Sciatic nerve (tissue), 2 donors: ENCODE measurements at regions not wholly inside any gene's neighbourhood (a gene's known extent, or its start where the extent isn't known, plus 50 kb on each side); places are given as distances from the start of the nearest gene placed in this dataset.

ENCODE experiments used
- ATAC-seq: fragments of 200-7000 bp; cut with Tn5 transposase; one replicate; pipeline ENCODE4 v1.9.1; 2020; ENCODE audit warnings: mild to moderate bottlenecking, moderate library complexity
- DNase-seq: peaks from one replicate; pipeline ENCODE4 v3.0.0-alpha.2; 2020; ENCODE audit warnings: low spot score
- intact Hi-C: fragments of 100-400 bp; cut with DNase I; formaldehyde crosslinking; loops from one replicate; pipeline ENCODE4 v1.14.2; 2022
- donor health status: DM: no; HTN: no; CAD: no.
- donor health status: DM: no; HTN: no; CAD: no.

- intact Hi-C loops, result no loop called here
- DNase-seq (no peak), ATAC-seq (no peak)
Observed at GRCh38 chr2:172226244-172227061, 123.8 kb upstream of the DLX2 start.

- ATAC-seq (no peak), DNase-seq (no peak)
- intact Hi-C loops, result no loop called here
Observed at GRCh38 chr2:172227719-172228118, 125.0 kb upstream of the DLX2 start.

- DNase-seq, result no peak
- peak; percentile 59 for ATAC-seq
- intact Hi-C loops, result no loop called here
Observed at GRCh38 chr2:172228177-172228808, 125.6 kb upstream of the DLX2 start.

- intact Hi-C loops, result no loop called here
- ATAC-seq (no peak), DNase-seq (no peak)
Observed at GRCh38 chr2:172229125-172229524, 126.4 kb upstream of the DLX2 start.

GRCh38 chr2:172230332-172230888, 127.7 kb upstream of the DLX2 start:
- intact Hi-C loops, result no loop called here
- DNase-seq (no peak), ATAC-seq (no peak)

- no peak for ATAC-seq
- no peak for DNase-seq
- intact Hi-C loops, result no loop called here
Observed at GRCh38 chr2:172230889-172231401, 128.2 kb upstream of the DLX2 start.

GRCh38 chr2:172231508-172231907, 128.8 kb upstream of the DLX2 start:
- no peak for ATAC-seq
- intact Hi-C loops, result no loop called here
- DNase-seq, result no peak

GRCh38 chr2:172232708-172233396, 130.2 kb upstream of the DLX2 start:
- ATAC-seq, result no peak
- intact Hi-C loops, result no loop called here
- DNase-seq, result no peak

GRCh38 chr2:172233987-172234715, 131.5 kb upstream of the DLX2 start:
- DNase-seq (no peak), ATAC-seq (no peak)
- intact Hi-C loops, result no loop called here

GRCh38 chr2:172234716-172235691, 132.3 kb upstream of the DLX2 start:
- intact Hi-C loops, result no loop called here
- DNase-seq, result no peak
- peak; percentile 25 for ATAC-seq

- intact Hi-C loops, result no loop called here
- ATAC-seq (no peak), DNase-seq (no peak)
Observed at GRCh38 chr2:172239944-172240590, 137.4 kb upstream of the DLX2 start.

GRCh38 chr2:172241222-172241621, 138.5 kb upstream of the DLX2 start:
- no peak for ATAC-seq
- intact Hi-C loops, result no loop called here
- DNase-seq, result no peak

GRCh38 chr2:172242471-172242870, 139.8 kb upstream of the DLX2 start:
- intact Hi-C loops, result no loop called here
- ATAC-seq (no peak), DNase-seq (no peak)

- DNase-seq (no peak), ATAC-seq (no peak)
- intact Hi-C loops, result no loop called here
Observed at GRCh38 chr2:172242961-172243360, 140.3 kb upstream of the DLX2 start.

GRCh38 chr2:172244419-172245130, 141.9 kb upstream of the DLX2 start:
- ATAC-seq (no peak), DNase-seq (no peak)
- intact Hi-C loops, result no loop called here

GRCh38 chr2:172246649-172247048, 143.9 kb upstream of the DLX2 start:
- no peak for ATAC-seq
- intact Hi-C loops, result no loop called here
- DNase-seq, result no peak

GRCh38 chr2:172247203-172247602, 144.5 kb upstream of the DLX2 start:
- DNase-seq (no peak), ATAC-seq (no peak)
- intact Hi-C loops, result no loop called here
